GM19025 (cell line): ENCODE measurements at regions not wholly inside any gene's neighbourhood (a gene's known extent, or its start where the extent isn't known, plus 50 kb on each side); places are given as distances from the start of the nearest gene placed in this dataset.
A peak's percentile ranks its signal among the peaks of the same experiment; 100 is the strongest.
"Not testable (repeated sequence)": the region's sequence is repeated elsewhere in the genome, so short reads cannot be mapped to it uniquely, and the experiment has no call there.

Experiments
- ATAC-seq: cut with Tn5 transposase; IDR thresholded peaks from one replicate; pipeline ENCODE4 v1.9.1; 2021; ENCODE audit warnings: mild to moderate bottlenecking, low read depth, moderate library complexity; ENCODE audit not compliant: unreplicated experiment

DNA sequence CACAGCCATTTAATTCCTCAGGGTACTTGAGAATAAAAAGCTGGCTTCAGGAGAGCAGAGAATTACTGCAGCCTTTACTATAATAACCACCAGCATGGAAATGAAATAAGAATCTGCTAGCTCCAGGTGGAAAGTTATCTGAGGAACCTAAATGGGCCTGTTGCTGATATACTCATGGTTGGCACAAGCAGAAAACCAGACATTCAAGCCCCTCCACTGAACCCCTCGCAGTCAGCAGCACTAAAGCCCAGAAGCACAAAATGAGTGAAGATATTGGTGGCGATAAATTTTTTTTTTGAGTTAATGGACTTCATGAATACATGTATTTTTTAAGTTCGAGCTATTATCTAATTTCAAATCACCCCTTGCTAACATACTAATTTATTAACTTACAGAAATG, 303.9 kb upstream of the NRP1 start:
- ATAC-seq, result no peak

GRCh38 chr10:33635967-33636515, 301.6 kb upstream of the NRP1 start:
- ATAC-seq, result no peak

DNA sequence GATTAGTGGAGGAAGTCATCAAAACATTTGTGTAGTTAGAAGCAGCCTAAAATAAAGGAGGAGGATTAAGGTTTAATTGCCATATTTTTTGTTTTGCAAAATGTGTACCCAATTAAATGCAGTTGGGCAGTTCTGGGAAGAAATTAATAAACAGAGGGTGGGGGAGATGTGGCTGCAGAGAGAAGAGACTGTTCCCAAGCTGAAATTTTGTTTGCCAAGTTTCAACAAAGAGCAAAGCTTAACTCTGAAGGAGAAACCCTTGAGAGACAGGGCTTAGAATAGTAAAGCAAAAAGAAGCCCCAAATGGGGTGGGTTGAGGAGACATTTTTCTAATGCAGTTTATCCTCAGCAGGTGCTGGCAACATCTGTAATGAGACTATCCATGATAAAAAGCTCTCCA, 298.0 kb upstream of the NRP1 start:
- no peak for ATAC-seq

DNA sequence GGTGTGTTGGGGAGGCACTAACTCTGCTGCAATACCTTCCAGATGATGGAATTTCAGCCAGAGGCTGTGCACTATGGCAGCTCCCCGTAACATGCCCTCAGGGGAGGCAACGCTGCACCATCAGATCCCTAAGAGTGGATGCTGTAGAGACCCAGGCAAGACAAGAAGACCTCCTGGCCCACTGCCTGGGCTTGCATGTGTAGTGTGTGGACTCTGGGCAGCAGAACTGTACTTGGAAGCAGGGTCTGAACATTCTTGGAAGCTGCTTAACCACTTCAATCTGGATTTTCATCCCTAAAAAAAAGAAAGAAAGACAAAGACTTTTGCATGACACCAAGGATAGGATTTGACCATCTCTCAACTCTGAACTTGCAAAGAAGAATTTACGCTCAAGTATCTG, 297.5 kb upstream of the NRP1 start:
- no peak for ATAC-seq

DNA sequence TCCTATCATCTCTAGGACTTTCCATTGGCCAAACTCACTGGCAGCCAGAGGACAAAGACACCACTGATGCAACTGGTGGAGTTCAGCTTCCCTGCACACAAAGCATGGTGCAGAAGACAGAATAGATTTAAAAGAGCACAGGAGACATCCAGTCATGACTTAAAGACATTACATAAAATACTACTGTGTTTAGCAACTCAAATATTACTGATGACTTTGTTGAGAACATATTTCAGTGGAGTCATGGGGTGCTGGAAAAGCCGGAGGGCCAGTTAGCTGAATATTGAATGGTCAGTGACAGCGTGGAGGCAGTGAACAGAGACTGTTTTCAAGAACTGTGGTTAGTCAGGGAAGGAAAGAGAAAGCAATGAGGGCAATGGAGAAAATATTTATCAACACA, 296.3 kb upstream of the NRP1 start:
- ATAC-seq, result no peak

DNA sequence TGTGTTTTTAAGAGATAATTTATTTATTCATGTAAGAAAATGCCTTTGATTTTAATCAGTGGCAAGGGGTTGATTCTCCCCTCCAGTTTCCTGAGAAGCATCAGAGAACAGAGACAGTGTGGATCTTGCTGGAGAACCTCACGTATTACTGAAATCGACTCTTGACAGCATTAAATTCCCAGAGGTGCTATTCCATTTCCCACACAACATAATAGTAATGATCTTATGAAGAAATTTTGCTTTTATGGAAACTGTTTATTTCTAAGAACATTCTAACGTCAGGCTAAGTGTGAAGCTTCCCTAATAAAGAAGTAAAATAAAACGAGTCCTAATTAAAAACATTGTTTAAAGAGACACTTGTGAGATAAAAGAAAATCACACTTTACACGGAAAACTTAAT, 293.1 kb upstream of the NRP1 start:
- ATAC-seq, result no peak

- ATAC-seq, result no peak
These were observed 292.5 kb upstream of the NRP1 start for GRCh38 chr10:33626798-33627466.

DNA sequence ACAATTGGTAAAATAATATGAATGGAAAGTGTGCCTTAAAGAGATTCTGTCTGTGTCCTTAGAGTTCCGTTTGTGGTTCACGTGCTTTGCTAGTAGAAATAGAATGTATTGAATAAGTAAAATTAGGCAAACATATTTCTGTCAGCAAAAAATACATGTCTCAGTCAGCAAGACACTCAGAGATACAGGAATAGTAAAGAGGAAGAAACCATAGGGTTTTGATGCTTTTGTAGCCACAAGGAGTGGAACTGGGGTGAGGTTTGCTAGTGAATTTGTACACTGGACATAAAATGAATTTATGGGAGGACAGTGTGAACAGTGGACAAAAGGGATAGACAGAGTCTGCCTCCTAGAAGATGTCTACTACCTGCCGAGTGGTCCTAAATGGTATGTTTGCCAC, 289.2 kb upstream of the NRP1 start:
- no peak for ATAC-seq

- ATAC-seq, result no peak
These were observed 286.6 kb upstream of the NRP1 start for GRCh38 chr10:33621101-33621500.

DNA sequence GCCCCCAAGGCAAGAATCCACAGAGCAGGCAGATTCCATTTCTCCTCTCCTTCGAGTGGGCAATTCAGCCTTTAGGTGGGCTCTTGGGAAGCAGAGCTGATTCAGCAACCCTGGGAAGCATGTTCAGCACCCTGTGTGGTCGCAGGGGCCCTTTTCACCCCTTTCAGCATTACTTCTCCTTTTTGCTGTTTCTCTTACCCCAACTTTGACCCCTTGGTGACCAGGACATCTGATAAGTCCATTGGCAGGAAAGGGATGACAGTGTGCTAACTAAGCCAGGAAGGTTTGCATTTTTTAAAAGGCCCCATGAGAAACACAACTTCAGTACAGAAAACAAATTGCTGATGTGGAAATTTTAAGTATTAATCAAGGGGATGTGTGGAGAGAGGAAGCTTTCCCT, 283.7 kb upstream of the NRP1 start:
- no peak for ATAC-seq

GRCh38 chr10:33617381-33618080, 283.1 kb upstream of the NRP1 start:
- no peak for ATAC-seq

GRCh38 chr10:33616956-33617355, 282.5 kb upstream of the NRP1 start:
- ATAC-seq, result no peak

- peak; percentile 86 for ATAC-seq
These were observed 278.1 kb upstream of the NRP1 start for GRCh38 chr10:33612551-33612950.

GRCh38 chr10:33612116-33612515, 277.6 kb upstream of the NRP1 start:
- ATAC-seq, result no peak

GRCh38 chr10:33611423-33611822, 277.0 kb upstream of the NRP1 start:
- no peak for ATAC-seq

DNA sequence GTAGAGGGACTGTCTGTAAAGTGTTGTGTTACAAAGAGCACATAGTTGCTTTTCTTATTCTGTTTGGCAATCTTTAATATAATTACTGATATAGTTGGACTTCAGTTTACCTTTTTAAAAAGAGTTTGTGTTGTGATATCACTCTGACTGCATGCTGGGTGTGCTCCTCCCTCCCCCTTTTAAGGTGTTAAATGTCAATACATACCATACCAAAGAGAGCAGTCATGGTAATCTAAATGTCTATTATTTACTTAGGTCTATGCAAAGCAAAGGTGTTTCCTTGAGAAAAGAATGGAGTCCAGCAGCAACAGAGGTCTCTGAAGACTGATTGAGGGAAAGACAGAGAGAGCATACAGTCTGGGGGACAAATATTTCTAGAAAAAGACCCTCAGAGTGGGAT, 275.1 kb upstream of the NRP1 start:
- no peak for ATAC-seq

GRCh38 chr10:33602278-33602677, 267.8 kb upstream of the NRP1 start:
- ATAC-seq, result no peak

GRCh38 chr10:33600381-33600780, 265.9 kb upstream of the NRP1 start:
- ATAC-seq, result no peak

- no peak for ATAC-seq
These were observed 262.0 kb upstream of the NRP1 start for GRCh38 chr10:33596422-33596821.

DNA sequence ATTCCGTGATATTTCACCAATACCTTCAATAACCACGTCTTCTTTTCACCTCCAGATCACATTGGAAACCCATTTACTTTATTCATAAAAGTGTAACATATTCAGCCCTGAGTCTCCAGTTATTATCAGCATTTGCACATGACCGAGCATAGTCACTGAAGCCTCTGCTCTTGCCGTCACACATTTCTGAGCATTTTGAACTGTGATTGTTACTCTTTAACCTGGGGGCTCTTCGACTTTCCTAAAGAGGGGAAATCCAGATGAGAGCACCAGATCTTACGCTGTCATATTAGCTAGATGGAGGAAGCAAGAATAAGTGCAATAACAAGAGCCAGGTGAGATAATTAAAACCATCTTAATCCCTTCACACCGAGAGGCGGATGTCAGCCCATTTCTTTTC, 260.0 kb upstream of the NRP1 start:
- ATAC-seq, result no peak

DNA sequence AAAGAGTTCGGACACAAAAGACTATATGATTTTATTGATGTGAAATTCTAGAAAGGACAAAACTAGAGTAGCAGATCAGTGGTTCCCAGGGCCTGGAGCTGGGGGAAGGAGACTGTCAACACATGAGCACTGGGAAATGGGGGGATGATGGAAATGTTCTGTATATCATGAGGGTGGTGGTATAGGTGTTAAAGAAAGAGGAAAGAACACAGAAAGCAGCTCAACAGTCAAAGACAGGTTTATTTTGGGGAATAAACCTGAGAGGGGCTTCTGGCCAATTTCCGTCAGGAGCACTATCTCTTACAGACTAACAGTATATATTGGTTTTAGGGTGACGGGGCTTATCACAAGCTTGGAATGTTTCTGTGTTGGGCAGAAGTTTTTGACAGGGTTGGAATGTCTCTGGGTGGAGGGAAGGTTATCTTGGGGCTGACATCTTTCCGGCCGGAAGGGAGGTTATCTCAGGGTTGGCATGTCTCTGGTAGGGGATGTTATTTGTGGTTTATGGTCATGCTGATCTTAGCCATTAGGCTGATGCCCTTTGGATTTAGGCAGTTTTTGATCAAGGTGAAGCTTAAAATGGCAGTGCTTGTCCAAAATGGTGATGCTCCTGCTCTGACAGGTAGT, 254.6 kb upstream of the NRP1 start:
- no peak for ATAC-seq

DNA sequence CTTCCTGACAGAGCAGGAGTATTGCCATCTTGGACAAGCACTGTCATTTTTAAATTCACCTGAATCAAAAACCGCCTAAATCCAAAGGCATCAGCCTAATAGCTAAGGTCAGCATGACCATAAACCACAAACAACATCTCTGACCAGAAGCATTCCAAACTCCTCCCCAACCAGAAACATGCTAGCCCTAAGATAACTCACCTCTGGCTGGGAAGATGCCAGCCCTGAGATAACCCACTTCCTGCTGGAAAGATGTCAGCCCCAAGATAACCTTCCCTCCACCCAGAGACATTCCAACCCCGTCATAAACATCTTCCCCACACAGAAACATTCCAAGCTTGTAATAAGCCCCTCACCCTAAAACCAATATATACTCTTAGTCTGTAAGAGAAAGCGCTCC, 250.1 kb upstream of the NRP1 start:
- not testable (repeated sequence) for ATAC-seq
